Keratinocyte (primary cell): ENCODE measurements at regions not wholly inside any gene's neighbourhood (a gene's known extent, or its start where the extent isn't known, plus 50 kb on each side); places are given as distances from the start of the nearest gene placed in this dataset.
"Not testable (repeated sequence)": the region's sequence is repeated elsewhere in the genome, so short reads cannot be mapped to it uniquely, and the experiment has no call there.

ENCODE experiments used
- DNase-seq: peaks from one replicate; pipeline ENCODE4 v3.0.0-alpha.2; 2011; ENCODE audit warnings: low read depth, missing footprints, low spot score
- FAIRE-seq: peaks from 2 replicates; lab custom pipeline; 2011; peaks lifted over from hg19 to GRCh38; lab: Jason Lieb, UNC
- H2AFZ ChIP-seq: 2 replicates; pipeline ENCODE4 v1.6.0; 2012; ENCODE audit warnings: low read length, control low read depth, inconsistent platforms; ENCODE audit not compliant: control insufficient read depth
- H3K27ac ChIP-seq: 2 replicates; pipeline ENCODE4 v1.5.1; 2011; ENCODE audit warnings: low read length; ENCODE audit not compliant: control insufficient read depth, insufficient read depth
- H3K27me3 ChIP-seq: 3 replicates; pipeline ENCODE4 v1.6.0; 2011; ENCODE audit warnings: low read length; ENCODE audit not compliant: control insufficient read depth, insufficient read depth; ENCODE audit errors: extremely low read depth
- H3K36me3 ChIP-seq, 2 experiments: 2 replicates in 1 of 2; 3 replicates in 1 of 2; pipeline ENCODE4 v1.5.1; 2011; ENCODE audit warnings: low read length in 2 of 2, mild to moderate bottlenecking in 1 of 2; ENCODE audit not compliant: control insufficient read depth in 2 of 2, insufficient read depth in 2 of 2; ENCODE audit errors: extremely low read depth in 1 of 2
- H3K4me1 ChIP-seq: 3 replicates; pipeline ENCODE4 v1.5.1; 2011; ENCODE audit warnings: low read length; ENCODE audit not compliant: control insufficient read depth, insufficient read depth; ENCODE audit errors: extremely low read depth
- H3K4me2 ChIP-seq: 3 replicates; pipeline ENCODE4 v1.6.0; 2011; ENCODE audit warnings: low read depth, low read length; ENCODE audit not compliant: control insufficient read depth, insufficient read depth; ENCODE audit errors: extremely low read depth
- H3K4me3 ChIP-seq, 3 experiments: fragments of 200-600 bp in 1 of 3; sonication (generic) in 1 of 3; 2 replicates in 2 of 3; 3 replicates in 1 of 3; pipeline ENCODE4 v1.5.1; 2011 to 2016; ENCODE audit warnings: low read length in 3 of 3, mild to moderate bottlenecking in 3 of 3, control low read depth in 2 of 3, inconsistent platforms in 1 of 3, low read depth in 1 of 3, mixed read lengths in 1 of 3, mixed run types in 1 of 3, moderate library complexity in 1 of 3; ENCODE audit not compliant: control insufficient read depth in 2 of 3, insufficient read depth in 2 of 3; ENCODE audit errors: extremely low read depth in 1 of 3
- H3K79me2 ChIP-seq: 2 replicates; pipeline ENCODE4 v1.6.0; 2012; ENCODE audit warnings: low read length; ENCODE audit not compliant: control insufficient read depth, insufficient read depth
- H3K9ac ChIP-seq: 3 replicates; pipeline ENCODE4 v1.6.0; 2011; ENCODE audit warnings: low read length; ENCODE audit not compliant: control insufficient read depth, insufficient read depth; ENCODE audit errors: extremely low read depth
- H3K9me1 ChIP-seq: 3 replicates; pipeline ENCODE4 v1.6.0; 2011; ENCODE audit warnings: low read length; ENCODE audit not compliant: control insufficient read depth, insufficient read depth; ENCODE audit errors: extremely low read depth
- H3K9me3 ChIP-seq: 2 replicates; pipeline ENCODE4 v1.5.1; 2012; ENCODE audit warnings: low read depth, low read length; ENCODE audit not compliant: control insufficient read depth
- H4K20me1 ChIP-seq: 3 replicates; pipeline ENCODE4 v1.6.0; 2011; ENCODE audit warnings: low read length; ENCODE audit not compliant: control insufficient read depth, insufficient read depth; ENCODE audit errors: extremely low read depth
- EZH2 ChIP-seq: IDR thresholded peaks from one replicate; pipeline ENCODE4 v1.6.1; 2012; ENCODE audit warnings: inconsistent platforms, mild to moderate bottlenecking, low read length, moderate library complexity
- dilution Hi-C: fragments of 300-500 bp; cut with MboI; formaldehyde crosslinking; loops from one replicate; pipeline ENCODE4 v1.7.0; 2020; ENCODE audit warnings: low sequenced_read_pairs; ENCODE audit not compliant: extremely low pct_ligation_motif_present
- TF ChIP-seq, protein P1 (sequence below), 3 experiments: IDR thresholded peaks in 1 of 3; conservative IDR thresholded peaks in 1 of 3; optimal IDR thresholded peaks in 1 of 3; 2 replicates in 2 of 3; 3 replicates in 1 of 3; pipeline versions ENCODE3 to v1.5.1; 2011; ENCODE audit warnings: low read length in 3 of 3, mild to moderate bottlenecking in 3 of 3, moderate library complexity in 2 of 3, control low read depth in 1 of 3, inconsistent platforms in 1 of 3; ENCODE audit not compliant: insufficient read depth in 2 of 3; ENCODE audit errors: extremely low read depth in 1 of 3

GRCh38 chr14:41423503-41423902 is 183.2 kb upstream of the LRFN5 start:
- no peak overlapping the region for H2AFZ ChIP-seq
- no peak overlapping the region for H3K9ac ChIP-seq
- H3K4me1 ChIP-seq, result no peaks in the 10 kb centered on the region
- H3K4me3 ChIP-seq, result no peak overlapping the region
- no peak overlapping the region for H3K4me2 ChIP-seq
- DNase-seq (no peak), FAIRE-seq (no peak)
- TF ChIP-seq, protein P1, sequence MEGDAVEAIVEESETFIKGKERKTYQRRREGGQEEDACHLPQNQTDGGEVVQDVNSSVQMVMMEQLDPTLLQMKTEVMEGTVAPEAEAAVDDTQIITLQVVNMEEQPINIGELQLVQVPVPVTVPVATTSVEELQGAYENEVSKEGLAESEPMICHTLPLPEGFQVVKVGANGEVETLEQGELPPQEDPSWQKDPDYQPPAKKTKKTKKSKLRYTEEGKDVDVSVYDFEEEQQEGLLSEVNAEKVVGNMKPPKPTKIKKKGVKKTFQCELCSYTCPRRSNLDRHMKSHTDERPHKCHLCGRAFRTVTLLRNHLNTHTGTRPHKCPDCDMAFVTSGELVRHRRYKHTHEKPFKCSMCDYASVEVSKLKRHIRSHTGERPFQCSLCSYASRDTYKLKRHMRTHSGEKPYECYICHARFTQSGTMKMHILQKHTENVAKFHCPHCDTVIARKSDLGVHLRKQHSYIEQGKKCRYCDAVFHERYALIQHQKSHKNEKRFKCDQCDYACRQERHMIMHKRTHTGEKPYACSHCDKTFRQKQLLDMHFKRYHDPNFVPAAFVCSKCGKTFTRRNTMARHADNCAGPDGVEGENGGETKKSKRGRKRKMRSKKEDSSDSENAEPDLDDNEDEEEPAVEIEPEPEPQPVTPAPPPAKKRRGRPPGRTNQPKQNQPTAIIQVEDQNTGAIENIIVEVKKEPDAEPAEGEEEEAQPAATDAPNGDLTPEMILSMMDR (optimal IDR thresholded peaks at IDR 0.05 in 1 of 3, IDR thresholded peaks at IDR 0.05 in 1 of 3, conservative IDR thresholded peaks at IDR 0.05 in 1 of 3; ENCODE audit: extremely low read depth in 1 of 3, insufficient read depth in 2 of 3, low read length in 3 of 3), result no peak
- TF ChIP-seq EZH2, result no peak
- no peak overlapping the region for H3K27ac ChIP-seq
- H3K27me3 ChIP-seq, result no peaks in the 10 kb centered on the region
- no peaks in the 10 kb centered on the region for H4K20me1 ChIP-seq
- no peaks in the 10 kb centered on the region for H3K79me2 ChIP-seq
- no peaks in the 10 kb centered on the region for H3K36me3 ChIP-seq
- H3K9me1 ChIP-seq, result no peaks in the 10 kb centered on the region
- H3K9me3 ChIP-seq, result no peaks in the 10 kb centered on the region
- dilution Hi-C loops, result no loop called here

- H3K9me3 ChIP-seq, H3K4me1 ChIP-seq, H3K9me1 ChIP-seq, H3K79me2 ChIP-seq, H3K9ac ChIP-seq, DNase-seq, H4K20me1 ChIP-seq, H3K36me3 ChIP-seq, H2AFZ ChIP-seq, H3K27ac ChIP-seq, H3K27me3 ChIP-seq, H3K4me3 ChIP-seq, H3K4me2 ChIP-seq, dilution Hi-C loops, FAIRE-seq: not testable (repeated sequence)
Observed at GRCh38 chr14:41421308-41421707, 185.4 kb upstream of the LRFN5 start.

GRCh38 chr14:41419709-41420108 is 187.0 kb upstream of the LRFN5 start:
- Histone ChIP-seq H3K4me2 (no peak overlapping the region), H3K9me1 (no peaks in the 10 kb centered on the region), H2AFZ (no peak overlapping the region), H3K4me3 (no peak overlapping the region), H3K79me2 (no peaks in the 10 kb centered on the region), H3K36me3 (no peaks in the 10 kb centered on the region), H3K27me3 (no peaks in the 10 kb centered on the region), H3K9ac (no peak overlapping the region), H4K20me1 (no peaks in the 10 kb centered on the region), H3K27ac (no peak overlapping the region), H3K9me3 (no peaks in the 10 kb centered on the region), H3K4me1 (no peaks in the 10 kb centered on the region)
- TF ChIP-seq, protein P1 (optimal IDR thresholded peaks at IDR 0.05 in 1 of 3, IDR thresholded peaks at IDR 0.05 in 1 of 3, conservative IDR thresholded peaks at IDR 0.05 in 1 of 3; ENCODE audit: extremely low read depth in 1 of 3, insufficient read depth in 2 of 3, low read length in 3 of 3), result no peak
- no peak for TF ChIP-seq EZH2
- FAIRE-seq (no peak), DNase-seq (no peak)
- dilution Hi-C loops, result no loop called here
